OCI-LY7 (cell line): ENCODE measurements at regions not wholly inside any gene's neighbourhood (a gene's known extent, or its start where the extent isn't known, plus 50 kb on each side); places are given as distances from the start of the nearest gene placed in this dataset.
"Not testable (repeated sequence)": the region's sequence is repeated elsewhere in the genome, so short reads cannot be mapped to it uniquely, and the experiment has no call there.

Source experiments
- BruUV-seq: library from RNA; stranded (reverse); fragments of 400-500 nt; replicated peaks from 2 replicates; lab custom pipeline; 2021; lab: Mats Ljungman, UMichigan
- CTCF ChIA-PET: fragments of 300-600 bp; sonication (Branson Sonifier 250); formaldehyde crosslinking; loops from one replicate; lab custom pipeline; 2022; ENCODE audit warnings: antibody characterized with exemption; ENCODE audit not compliant: unreplicated experiment; lab: Charles Lee
- POLR2A ChIA-PET: fragments of 300-600 bp; sonication (Branson Sonifier 250); formaldehyde crosslinking; loops from one replicate; lab custom pipeline; 2022; ENCODE audit warnings: antibody characterized with exemption; lab: Charles Lee
- DNase-seq: peaks from one replicate; pipeline ENCODE4 v3.0.0-alpha.2; 2015; ENCODE audit warnings: low spot score
- H2AFZ ChIP-seq: fragments of 200-600 bp; sonication (generic), shearing (Covaris generic); 2 replicates; pipeline ENCODE4 v1.6.1; 2014; ENCODE audit warnings: mild to moderate bottlenecking, antibody characterized with exemption, low read length, moderate library complexity
- H3K27ac ChIP-seq: fragments of 200-600 bp; sonication (generic); 2 replicates; pipeline ENCODE4 v1.5.1; 2014; ENCODE audit warnings: mixed run types, low read depth, mild to moderate bottlenecking, moderate library complexity, low read length, inconsistent platforms; ENCODE audit not compliant: poor library complexity, severe bottlenecking
- H3K36me3 ChIP-seq: fragments of 200-600 bp; sonication (generic); 2 replicates; pipeline ENCODE4 v1.6.1; 2014; ENCODE audit warnings: mild to moderate bottlenecking, antibody characterized with exemption, low read length, moderate library complexity, mixed read lengths; ENCODE audit not compliant: insufficient read depth
- H3K4me1 ChIP-seq: fragments of 200-600 bp; sonication (generic); 2 replicates; pipeline ENCODE4 v1.5.1; 2014; ENCODE audit warnings: mild to moderate bottlenecking, low read length; ENCODE audit not compliant: insufficient read depth, poor library complexity, severe bottlenecking
- H3K4me2 ChIP-seq: fragments of 200-600 bp; sonication (generic); 2 replicates; pipeline ENCODE4 v1.6.1; 2014; ENCODE audit warnings: mild to moderate bottlenecking, low read length
- H3K4me3 ChIP-seq: fragments of 200-600 bp; sonication (generic); 2 replicates; pipeline ENCODE4 v1.5.1; 2014; ENCODE audit warnings: mild to moderate bottlenecking, low read depth, low read length; ENCODE audit not compliant: poor library complexity, severe bottlenecking
- H3K79me2 ChIP-seq: fragments of 200-600 bp; sonication (generic); 2 replicates; pipeline ENCODE4 v1.6.1; 2016; ENCODE audit warnings: low read depth, mild to moderate bottlenecking, low read length, moderate library complexity, mixed read lengths; ENCODE audit not compliant: insufficient read depth
- H3K9me2 ChIP-seq: fragments of 200-600 bp; sonication (generic); 2 replicates; pipeline ENCODE4 v1.6.1; 2016; ENCODE audit warnings: mild to moderate bottlenecking, low read length, mixed read lengths; ENCODE audit not compliant: insufficient read depth
- H3K9me3 ChIP-seq: fragments of 200-600 bp; sonication (generic); 2 replicates; pipeline ENCODE4 v1.6.1; 2014; ENCODE audit warnings: mild to moderate bottlenecking, mixed run types, low read length, mixed read lengths
- H4K20me1 ChIP-seq: fragments of 200-600 bp; sonication (generic); 2 replicates; pipeline ENCODE4 v1.6.1; 2014; ENCODE audit warnings: mild to moderate bottlenecking, antibody characterized with exemption, low read length, moderate library complexity, mixed read lengths; ENCODE audit not compliant: insufficient read depth
- EZH2phosphoT487 ChIP-seq: fragments of 200-600 bp; sonication (generic); IDR thresholded peaks from 2 replicates; pipeline ENCODE4 v1.6.1; 2018; ENCODE audit warnings: low read depth, borderline replicate concordance, mild to moderate bottlenecking, mixed run types, antibody characterized with exemption, low read length, moderate library complexity, mixed read lengths
- intact Hi-C: fragments of 100-400 bp; cut with micrococcal nuclease; formaldehyde crosslinking; loops from one replicate; pipeline ENCODE4 v1.10.0; 2022; ENCODE audit not compliant: unreplicated experiment
- TF ChIP-seq, protein P1 (sequence below): fragments of 200-600 bp; sonication (generic); conservative IDR thresholded peaks from 2 replicates; pipeline ENCODE4 v1.5.1; 2014; ENCODE audit warnings: mild to moderate bottlenecking, antibody characterized with exemption, low read length, moderate library complexity, mixed read lengths

DNA sequence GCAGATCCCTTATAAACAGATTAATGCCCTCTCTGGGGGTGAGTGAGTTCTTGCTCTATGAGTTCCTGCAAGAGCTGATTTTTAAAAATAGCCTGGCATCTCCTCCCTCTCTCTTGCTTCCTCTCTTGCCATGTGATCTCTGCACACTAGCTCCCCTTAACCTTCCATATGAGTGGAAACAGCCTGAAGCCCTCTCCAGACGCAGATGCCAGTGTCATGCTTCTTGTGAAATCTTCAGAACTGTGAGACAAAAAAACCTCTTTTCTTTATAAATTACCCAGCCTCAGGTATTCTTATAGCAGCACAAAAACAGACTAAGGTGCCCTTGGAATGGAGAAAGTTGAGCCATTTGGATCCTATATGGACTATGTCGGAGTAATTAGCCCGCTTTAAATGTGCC lies 559.7 kb upstream of the CYLC2 start:
- DNase-seq = no peak
- TF ChIP-seq EZH2phosphoT487 = no peak
- TF ChIP-seq, protein P1, sequence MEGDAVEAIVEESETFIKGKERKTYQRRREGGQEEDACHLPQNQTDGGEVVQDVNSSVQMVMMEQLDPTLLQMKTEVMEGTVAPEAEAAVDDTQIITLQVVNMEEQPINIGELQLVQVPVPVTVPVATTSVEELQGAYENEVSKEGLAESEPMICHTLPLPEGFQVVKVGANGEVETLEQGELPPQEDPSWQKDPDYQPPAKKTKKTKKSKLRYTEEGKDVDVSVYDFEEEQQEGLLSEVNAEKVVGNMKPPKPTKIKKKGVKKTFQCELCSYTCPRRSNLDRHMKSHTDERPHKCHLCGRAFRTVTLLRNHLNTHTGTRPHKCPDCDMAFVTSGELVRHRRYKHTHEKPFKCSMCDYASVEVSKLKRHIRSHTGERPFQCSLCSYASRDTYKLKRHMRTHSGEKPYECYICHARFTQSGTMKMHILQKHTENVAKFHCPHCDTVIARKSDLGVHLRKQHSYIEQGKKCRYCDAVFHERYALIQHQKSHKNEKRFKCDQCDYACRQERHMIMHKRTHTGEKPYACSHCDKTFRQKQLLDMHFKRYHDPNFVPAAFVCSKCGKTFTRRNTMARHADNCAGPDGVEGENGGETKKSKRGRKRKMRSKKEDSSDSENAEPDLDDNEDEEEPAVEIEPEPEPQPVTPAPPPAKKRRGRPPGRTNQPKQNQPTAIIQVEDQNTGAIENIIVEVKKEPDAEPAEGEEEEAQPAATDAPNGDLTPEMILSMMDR = no peak
- ChIA-PET CTCF (no interaction called here), POLR2A (no interaction called here)
- Histone ChIP-seq H3K79me2 (no peaks in the 10 kb centered on the region), H3K36me3 (no peaks in the 10 kb centered on the region), H3K27ac (no peak overlapping the region), H3K4me2 (no peak overlapping the region), H4K20me1 (no peaks in the 10 kb centered on the region), H3K4me3 (no peak overlapping the region), H2AFZ (no peak overlapping the region), H3K4me1 (no peaks in the 10 kb centered on the region), H3K9me2 (no peaks in the 10 kb centered on the region), H3K9me3 (no peaks in the 10 kb centered on the region)
- intact Hi-C loops = no loop called here
- BruUV-seq = no TSS peak

DNA sequence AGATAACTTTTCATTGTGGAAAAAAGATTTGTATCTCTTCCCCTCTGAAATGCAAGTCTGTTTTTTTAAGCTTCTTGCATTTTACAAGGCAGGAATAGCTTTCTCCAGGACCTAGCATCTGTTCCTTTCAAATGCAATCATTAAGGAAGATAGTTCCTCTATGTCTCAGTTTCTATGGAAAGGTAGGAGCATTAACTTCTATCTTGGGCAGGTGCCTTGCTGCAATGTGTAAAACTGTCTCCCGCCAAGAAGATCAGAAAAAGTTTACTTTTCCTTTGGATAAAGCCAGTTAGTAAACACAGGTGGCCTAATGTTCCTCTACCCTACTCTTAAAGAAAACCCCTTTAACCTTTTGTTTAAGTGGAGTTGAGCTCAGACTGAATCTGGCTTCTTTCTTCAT lies 560.6 kb upstream of the CYLC2 start:
- no peaks in the 10 kb centered on the region for H3K4me1 ChIP-seq
- ChIA-PET POLR2A (interaction anchor here (0.6 kb wide), 2 partner anchors 15 to 46 kb away, joined by 3 to 11 read pairs; no protein-coding TSS in a partner anchor), CTCF (no interaction called here)
- H3K9me3 ChIP-seq = no peaks in the 10 kb centered on the region
- no peak overlapping the region for H3K27ac ChIP-seq
- H3K36me3 ChIP-seq = no peaks in the 10 kb centered on the region
- no peaks in the 10 kb centered on the region for H4K20me1 ChIP-seq
- no peak for TF ChIP-seq EZH2phosphoT487
- TF ChIP-seq, protein P1 = no peak
- no peaks in the 10 kb centered on the region for H3K79me2 ChIP-seq
- DNase-seq = no peak
- H3K9me2 ChIP-seq = no peaks in the 10 kb centered on the region
- BruUV-seq = no TSS peak
- no peak overlapping the region for H3K4me2 ChIP-seq
- no peak overlapping the region for H3K4me3 ChIP-seq
- H2AFZ ChIP-seq = no peak overlapping the region
- intact Hi-C loops = no loop called here

- no peaks in the 10 kb centered on the region for H3K36me3 ChIP-seq
- TF ChIP-seq, protein P1 = no peak
- no peak for TF ChIP-seq EZH2phosphoT487
- no peaks in the 10 kb centered on the region for H3K4me1 ChIP-seq
- no peaks in the 10 kb centered on the region for H3K9me2 ChIP-seq
- no peak for DNase-seq
- intact Hi-C loops = no loop called here
- H3K79me2 ChIP-seq = no peaks in the 10 kb centered on the region
- no peak overlapping the region for H2AFZ ChIP-seq
- no peak overlapping the region for H3K4me2 ChIP-seq
- no TSS peak for BruUV-seq
- ChIA-PET CTCF (no interaction called here), POLR2A (no interaction called here)
- no peaks in the 10 kb centered on the region for H3K9me3 ChIP-seq
- no peak overlapping the region for H3K27ac ChIP-seq
- H3K4me3 ChIP-seq = no peak overlapping the region
- H4K20me1 ChIP-seq = no peaks in the 10 kb centered on the region
Measured at GRCh38 chr9:102428305-102428704, 566.8 kb upstream of the CYLC2 start.

DNA sequence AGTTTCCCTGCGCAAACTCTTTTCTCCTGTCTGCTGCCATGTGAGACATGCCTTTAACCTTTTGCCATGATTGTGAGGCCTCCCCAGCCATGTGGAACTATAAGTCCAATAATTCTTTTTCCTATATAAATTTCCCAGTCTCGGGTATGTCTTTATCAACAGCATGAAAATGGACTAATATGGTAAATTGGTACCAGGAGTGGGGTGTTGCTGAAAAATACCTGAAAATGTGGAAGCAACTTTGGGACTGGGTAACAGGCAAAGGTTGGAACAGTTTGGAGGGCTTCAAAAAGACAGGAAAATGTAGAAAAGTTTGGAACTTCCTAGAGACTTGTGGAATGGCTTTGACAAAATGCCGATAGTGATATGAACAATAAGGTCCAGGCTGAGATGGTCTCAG lies 578.9 kb upstream of the CYLC2 start:
- CTCF ChIA-PET, H3K9me2 ChIP-seq, H3K4me2 ChIP-seq, H3K4me3 ChIP-seq, H3K4me1 ChIP-seq, H3K36me3 ChIP-seq, POLR2A ChIA-PET, DNase-seq, H3K27ac ChIP-seq, H2AFZ ChIP-seq, intact Hi-C loops, H3K9me3 ChIP-seq, BruUV-seq, H3K79me2 ChIP-seq, H4K20me1 ChIP-seq: not testable (repeated sequence)
